Gastroesophageal sphincter (tissue), 4 donors: ENCODE measurements at regions not wholly inside any gene's neighbourhood (a gene's known extent, or its start where the extent isn't known, plus 50 kb on each side); places are given as distances from the start of the nearest gene placed in this dataset.

ENCODE experiments used
- ATAC-seq: fragments of 150-250 bp; one replicate; pipeline ENCODE4 v1.9.1; 2016; ENCODE audit warnings: mild to moderate bottlenecking, moderate library complexity
- H3K27ac ChIP-seq, 4 donors: fragments of 200-600 bp; sonication (generic) in 3 of 4; 1 replicate in 3 of 4; 2 replicates in 1 of 4; pipeline ENCODE4 v1.5.1; 2016 to 2019
- H3K27me3 ChIP-seq: fragments of 200-600 bp; sonication (generic); one replicate; pipeline ENCODE4 v1.5.1; 2019
- H3K36me3 ChIP-seq, 2 donors: fragments of 200-600 bp; sonication (generic); one replicate each; pipeline ENCODE4 v1.5.1; 2019; ENCODE audit warnings: control low read depth in 1 of 2
- H3K4me1 ChIP-seq, 3 donors: fragments of 200-600 bp; sonication (generic); 1 replicate in 2 of 3; 2 replicates in 1 of 3; pipeline ENCODE4 v1.5.1; 2016 to 2019; ENCODE audit warnings: control low read depth in 2 of 3
- H3K4me3 ChIP-seq, 2 donors: fragments of 200-600 bp; sonication (generic); one replicate each; pipeline ENCODE4 v1.5.1; 2019; ENCODE audit warnings: mild to moderate bottlenecking in 1 of 2, moderate library complexity in 1 of 2
- H3K9me3 ChIP-seq, 3 donors: fragments of 200-600 bp; sonication (generic); one replicate each; pipeline ENCODE4 v1.5.1; 2017 to 2019; ENCODE audit warnings: control low read depth in 2 of 3
- EP300 ChIP-seq: sonication (generic); formaldehyde crosslinking; IDR thresholded peaks from one replicate; pipeline ENCODE4 v1.6.1; 2017; ENCODE audit warnings: antibody characterized with exemption, mild to moderate bottlenecking
- POLR2A ChIP-seq, 2 donors: fragments of 450-650 bp; IDR thresholded peaks; one replicate each; pipeline ENCODE4 v1.6.1; 2017; ENCODE audit warnings: antibody characterized with exemption in 2 of 2, mild to moderate bottlenecking in 2 of 2, moderate library complexity in 1 of 2
- POLR2AphosphoS5 ChIP-seq: sonication (generic); formaldehyde crosslinking; IDR thresholded peaks from one replicate; pipeline ENCODE4 v1.6.1; 2017; ENCODE audit warnings: antibody characterized with exemption
- WGBS, 2 donors: methylation state at CpG; one replicate each; pipeline ENCODE4 v1.1.5; 2018; ENCODE audit warnings: low coverage in 1 of 2; 5-methylcytosine and 5-hydroxymethylcytosine counted together
- TF ChIP-seq, protein P1 (sequence below), 4 experiments: fragments of 200-600 bp in 2 of 4; fragments of 450-650 bp in 2 of 4; sonication (generic) in 1 of 4; IDR thresholded peaks; one replicate each; pipeline ENCODE4 v1.5.1; 2017 to 2019; ENCODE audit warnings: antibody characterized with exemption in 4 of 4, mild to moderate bottlenecking in 2 of 4, moderate library complexity in 2 of 4

GRCh38 chr10:128525444-128525843, 399.2 kb upstream of the MKI67 start:
- Histone ChIP-seq H3K4me3 (no peak overlapping the region), H3K27ac (no peak overlapping the region), H3K27me3 (peaks cover 33% of the 10 kb centered on the region), H3K4me1 (no peaks in the 10 kb centered on the region), H3K36me3 (no peaks in the 10 kb centered on the region), H3K9me3 (peaks cover 0 to 4% (median 0%) of the 10 kb centered on the region in 3 donors)
- no peak for TF ChIP-seq EP300
- TF ChIP-seq, protein P1, sequence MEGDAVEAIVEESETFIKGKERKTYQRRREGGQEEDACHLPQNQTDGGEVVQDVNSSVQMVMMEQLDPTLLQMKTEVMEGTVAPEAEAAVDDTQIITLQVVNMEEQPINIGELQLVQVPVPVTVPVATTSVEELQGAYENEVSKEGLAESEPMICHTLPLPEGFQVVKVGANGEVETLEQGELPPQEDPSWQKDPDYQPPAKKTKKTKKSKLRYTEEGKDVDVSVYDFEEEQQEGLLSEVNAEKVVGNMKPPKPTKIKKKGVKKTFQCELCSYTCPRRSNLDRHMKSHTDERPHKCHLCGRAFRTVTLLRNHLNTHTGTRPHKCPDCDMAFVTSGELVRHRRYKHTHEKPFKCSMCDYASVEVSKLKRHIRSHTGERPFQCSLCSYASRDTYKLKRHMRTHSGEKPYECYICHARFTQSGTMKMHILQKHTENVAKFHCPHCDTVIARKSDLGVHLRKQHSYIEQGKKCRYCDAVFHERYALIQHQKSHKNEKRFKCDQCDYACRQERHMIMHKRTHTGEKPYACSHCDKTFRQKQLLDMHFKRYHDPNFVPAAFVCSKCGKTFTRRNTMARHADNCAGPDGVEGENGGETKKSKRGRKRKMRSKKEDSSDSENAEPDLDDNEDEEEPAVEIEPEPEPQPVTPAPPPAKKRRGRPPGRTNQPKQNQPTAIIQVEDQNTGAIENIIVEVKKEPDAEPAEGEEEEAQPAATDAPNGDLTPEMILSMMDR (IDR thresholded peaks at IDR 0.05): no peak
- no peak for TF ChIP-seq POLR2AphosphoS5
- TF ChIP-seq POLR2A (IDR thresholded peaks at IDR 0.05): no peak
- no peak for ATAC-seq
- 58 to 83% methylated on average over 2 to 4 of the region's 4 CpGs for whole genome bisulfite sequencing, 2 donors

GRCh38 chr10:128525936-128526335, 399.7 kb upstream of the MKI67 start:
- ATAC-seq: no peak
- no peak overlapping the region for H3K4me3 ChIP-seq
- TF ChIP-seq POLR2A (IDR thresholded peaks at IDR 0.05) (no peak), POLR2AphosphoS5 (no peak), EP300 (no peak)
- TF ChIP-seq, protein P1 (IDR thresholded peaks at IDR 0.05): no peak
- H3K36me3 ChIP-seq: no peaks in the 10 kb centered on the region
- peaks cover 31% of the 10 kb centered on the region for H3K27me3 ChIP-seq
- H3K27ac ChIP-seq: no peak overlapping the region
- H3K9me3 ChIP-seq: no peaks in the 10 kb centered on the region
- WGBS, 2 donors: 87% methylated on average over 6 of the region's 8 CpGs; no CpG with 5 or more reads in 1 of the 2 donors
- H3K4me1 ChIP-seq: no peaks in the 10 kb centered on the region

DNA sequence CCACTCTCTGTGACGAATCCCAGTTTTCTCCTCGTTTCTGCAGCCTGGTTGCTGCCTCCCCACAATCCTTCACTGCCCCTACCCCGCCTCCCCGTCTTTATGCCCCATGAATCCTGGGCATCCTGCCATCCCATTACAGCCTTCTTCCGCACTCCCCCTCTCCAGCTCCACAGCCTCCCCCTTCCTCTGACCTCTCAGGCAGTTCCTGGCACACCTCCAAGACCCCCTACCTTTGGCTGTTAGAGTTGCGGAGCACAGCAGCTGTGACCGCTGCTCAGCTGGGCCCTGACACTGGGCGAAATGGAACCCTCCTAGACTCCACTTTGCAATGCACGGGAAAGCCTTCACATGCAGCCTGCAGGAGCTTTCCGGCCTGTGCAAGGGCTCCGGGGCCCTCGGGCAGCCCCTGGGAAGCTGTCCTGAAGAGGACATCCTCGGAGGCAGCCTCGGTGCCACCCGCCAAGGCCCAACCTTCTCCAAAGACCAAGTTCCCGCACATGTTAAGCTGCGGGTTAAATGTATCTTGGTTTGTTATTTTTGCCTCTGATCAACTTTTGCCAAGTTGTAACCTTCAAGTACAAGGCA, 400.7 kb upstream of the MKI67 start:
- no peak for ATAC-seq
- Histone ChIP-seq H3K4me1 (no peaks in the 10 kb centered on the region), H3K9me3 (no peaks in the 10 kb centered on the region), H3K36me3 (no peaks in the 10 kb centered on the region), H3K4me3 (no peak overlapping the region), H3K27me3 (peaks cover 25% of the 10 kb centered on the region), H3K27ac (no peak overlapping the region)
- WGBS, 2 donors: 23 to 39% methylated on average over 3 to 9 of the region's 17 CpGs
- TF ChIP-seq POLR2AphosphoS5: no peak
- TF ChIP-seq, protein P1 (IDR thresholded peaks at IDR 0.05): no peak
- TF ChIP-seq POLR2A (IDR thresholded peaks at IDR 0.05): no peak
- TF ChIP-seq EP300: no peak

DNA sequence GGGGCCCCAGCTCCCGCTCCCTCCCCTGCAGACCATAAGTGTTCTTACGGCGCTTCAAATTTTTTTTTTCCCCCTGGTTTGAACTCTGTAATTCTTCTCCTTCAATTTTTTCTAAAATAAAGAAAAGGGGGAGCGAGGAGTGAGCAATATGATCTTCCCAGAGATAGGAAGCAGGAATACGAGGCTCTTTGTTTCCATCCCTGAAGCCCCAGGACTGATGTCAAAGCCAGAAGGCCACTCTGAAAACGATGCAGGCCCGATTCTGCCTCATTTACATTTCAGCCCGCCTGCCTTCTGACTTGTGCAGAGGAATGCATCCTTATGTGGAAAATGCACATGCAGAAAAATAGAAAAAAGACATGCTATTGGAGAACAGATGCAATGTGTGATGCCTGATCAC, 401.5 kb upstream of the MKI67 start:
- Histone ChIP-seq H3K9me3 (no peaks in the 10 kb centered on the region), H3K4me3 (no peak overlapping the region), H3K27me3 (peaks cover 23% of the 10 kb centered on the region), H3K4me1 (no peaks in the 10 kb centered on the region), H3K27ac (no peak overlapping the region), H3K36me3 (no peaks in the 10 kb centered on the region)
- ATAC-seq: no peak
- WGBS, 2 donors: 66% methylated on average over 8 of the region's 8 CpGs; no CpG with 5 or more reads in 1 of the 2 donors
- TF ChIP-seq POLR2A (IDR thresholded peaks at IDR 0.05) (no peak), POLR2AphosphoS5 (no peak), EP300 (no peak)
- TF ChIP-seq, protein P1 (IDR thresholded peaks at IDR 0.05): no peak

DNA sequence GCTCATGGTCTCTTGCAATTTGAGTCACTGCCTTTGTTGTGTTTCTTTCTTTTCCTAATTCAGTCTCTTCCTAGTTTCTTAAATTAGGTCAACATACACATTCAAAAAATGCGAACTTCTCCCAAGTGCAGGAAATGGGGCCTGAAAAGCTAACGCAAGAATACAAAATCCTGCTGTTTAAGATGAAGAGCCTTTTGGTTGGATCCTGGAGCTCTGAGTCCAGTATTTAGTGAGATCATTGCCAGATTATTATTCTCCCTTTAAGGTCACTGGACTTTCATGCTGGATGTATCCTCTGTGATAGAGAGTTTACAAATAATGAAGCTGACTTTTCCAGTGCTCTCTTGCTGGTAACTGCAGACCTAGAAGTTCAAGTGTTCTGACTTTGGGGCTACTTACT, 401.9 kb upstream of the MKI67 start:
- no peak for ATAC-seq
- no peak overlapping the region for H3K4me3 ChIP-seq
- no peak overlapping the region for H3K27ac ChIP-seq
- TF ChIP-seq POLR2AphosphoS5 (no peak), POLR2A (IDR thresholded peaks at IDR 0.05) (no peak), EP300 (no peak)
- TF ChIP-seq, protein P1 (IDR thresholded peaks at IDR 0.05): no peak
- no peaks in the 10 kb centered on the region for H3K4me1 ChIP-seq
- WGBS, 2 donors: 71 to 80% methylated on average over 2 of the region's 2 CpGs
- H3K9me3 ChIP-seq: no peaks in the 10 kb centered on the region
- no peaks in the 10 kb centered on the region for H3K36me3 ChIP-seq
- H3K27me3 ChIP-seq: peaks cover 22% of the 10 kb centered on the region
